ENCODE measurements at regions not wholly inside any gene's neighbourhood (a gene's known extent, or its start where the extent isn't known, plus 50 kb on each side); places are given as distances from the start of the nearest gene placed in this dataset.

GRCh38 chr12:131610181-131610580 lies 100.7 kb upstream of the SFSWAP start:
- DNase-seq (ENCODE audit: low read depth in 4 of 6, low spot score in 6 of 6), result no peak
- no peaks in the 10 kb centered on the region for H3K36me3 ChIP-seq (ENCODE audit: control insufficient read depth, insufficient read depth, low read length)
- H3K4me3 ChIP-seq (ENCODE audit: low read depth, low read length), result no peak overlapping the region
- no peaks in the 10 kb centered on the region for H3K27me3 ChIP-seq (ENCODE audit: control insufficient read depth, insufficient read depth, low read length)
- WGBS (ENCODE audit: insufficient coverage), result 88% methylated on average over 10 of the region's 10 CpGs
- no peak overlapping the region for H3K27ac ChIP-seq (ENCODE audit: low read depth, low read length)
- H3K9me3 ChIP-seq (ENCODE audit: control insufficient read depth, insufficient read depth, low read length), result no peaks in the 10 kb centered on the region
- peaks cover 16% of the 10 kb centered on the region for H3K4me1 ChIP-seq (ENCODE audit: control insufficient read depth, insufficient read depth, low read length)

DNA sequence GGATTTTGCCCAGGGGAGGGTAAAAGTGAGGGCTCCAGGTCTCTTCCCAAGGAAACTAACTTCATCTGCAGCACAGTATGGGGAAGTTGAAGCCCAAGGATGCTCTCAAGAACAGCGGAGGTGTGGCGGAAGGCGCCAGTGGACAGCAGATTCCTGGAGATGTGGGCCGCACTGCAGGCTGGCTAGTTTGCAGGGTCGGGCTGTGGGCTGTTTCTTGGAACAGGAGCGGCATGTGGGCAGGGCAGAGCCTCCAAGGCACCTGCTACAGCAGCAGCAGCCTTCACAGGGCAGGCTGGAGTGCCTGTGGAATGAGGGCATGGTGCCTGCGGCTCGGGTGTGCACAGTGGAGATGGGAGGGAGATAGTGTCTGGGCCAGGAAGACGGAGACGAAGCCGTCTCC lies 100.0 kb upstream of the SFSWAP start:
- no peaks in the 10 kb centered on the region for H3K9me3 ChIP-seq (ENCODE audit: control insufficient read depth, insufficient read depth, low read length)
- H3K36me3 ChIP-seq (ENCODE audit: control insufficient read depth, insufficient read depth, low read length), result no peaks in the 10 kb centered on the region
- no peak overlapping the region for H3K4me3 ChIP-seq (ENCODE audit: low read depth, low read length)
- no peaks in the 10 kb centered on the region for H3K27me3 ChIP-seq (ENCODE audit: control insufficient read depth, insufficient read depth, low read length)
- no peak overlapping the region for H3K27ac ChIP-seq (ENCODE audit: low read depth, low read length)
- peaks cover 23% of the 10 kb centered on the region for H3K4me1 ChIP-seq (ENCODE audit: control insufficient read depth, insufficient read depth, low read length)
- DNase-seq (ENCODE audit: low read depth in 4 of 6, low spot score in 6 of 6), result no peak
- WGBS (ENCODE audit: insufficient coverage), result 96% methylated on average over 6 of the region's 11 CpGs

GRCh38 chr12:131611416-131612091 lies 99.3 kb upstream of the SFSWAP start:
- WGBS (ENCODE audit: insufficient coverage), result 88% methylated on average over 22 of the region's 22 CpGs
- H3K27me3 ChIP-seq (ENCODE audit: control insufficient read depth, insufficient read depth, low read length), result no peaks in the 10 kb centered on the region
- H3K4me1 ChIP-seq (ENCODE audit: control insufficient read depth, insufficient read depth, low read length), result peaks cover 29% of the 10 kb centered on the region
- H3K27ac ChIP-seq (ENCODE audit: low read depth, low read length), result no peak overlapping the region
- no peak for DNase-seq (ENCODE audit: low read depth in 4 of 6, low spot score in 6 of 6)
- H3K4me3 ChIP-seq (ENCODE audit: low read depth, low read length), result no peak overlapping the region
- H3K9me3 ChIP-seq (ENCODE audit: control insufficient read depth, insufficient read depth, low read length), result no peaks in the 10 kb centered on the region
- H3K36me3 ChIP-seq (ENCODE audit: control insufficient read depth, insufficient read depth, low read length), result no peaks in the 10 kb centered on the region

DNA sequence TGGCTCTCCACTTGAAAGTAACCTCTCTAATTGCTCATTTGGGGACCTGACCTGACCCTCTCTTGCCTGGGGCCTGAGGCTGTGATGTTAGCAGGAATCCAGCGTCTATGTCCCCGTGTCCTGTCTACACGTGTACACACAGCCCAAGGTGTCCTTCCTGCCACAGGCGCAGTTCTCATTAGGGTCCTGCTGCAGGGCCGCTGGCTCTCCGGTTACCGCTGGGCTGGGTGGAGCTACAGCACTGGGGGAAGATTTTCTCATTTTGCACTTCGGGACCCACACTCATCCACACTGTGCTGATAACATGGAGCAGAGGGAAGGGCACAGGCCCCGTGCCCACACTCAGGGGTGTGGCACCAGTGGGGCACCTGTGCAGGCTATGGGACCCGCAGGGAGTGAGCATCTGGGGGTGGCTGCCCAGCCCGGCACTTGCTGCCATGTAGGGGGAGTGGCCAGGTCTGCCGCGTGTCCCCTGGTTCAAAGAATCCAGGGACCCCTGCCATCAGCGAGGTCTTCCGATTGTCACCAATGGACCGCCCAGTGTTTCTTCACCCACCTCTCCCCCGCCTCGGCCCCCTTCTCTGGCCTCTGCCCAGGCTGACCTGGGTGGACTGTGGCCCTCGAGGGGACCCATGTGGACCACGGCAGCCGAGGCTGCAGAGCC lies 98.7 kb upstream of the SFSWAP start:
- Histone ChIP-seq H3K27ac (ENCODE audit: low read depth, low read length) (no peak overlapping the region), H3K27me3 (ENCODE audit: control insufficient read depth, insufficient read depth, low read length) (no peaks in the 10 kb centered on the region)

GRCh38 chr12:131613186-131613585 lies 97.7 kb upstream of the SFSWAP start:
- WGBS (ENCODE audit: insufficient coverage), result 89% methylated on average over 11 of the region's 11 CpGs
- Histone ChIP-seq H3K9me3 (ENCODE audit: control insufficient read depth, insufficient read depth, low read length) (no peaks in the 10 kb centered on the region), H3K36me3 (ENCODE audit: control insufficient read depth, insufficient read depth, low read length) (no peaks in the 10 kb centered on the region), H3K4me3 (ENCODE audit: low read depth, low read length) (no peak overlapping the region), H3K27me3 (ENCODE audit: control insufficient read depth, insufficient read depth, low read length) (no peaks in the 10 kb centered on the region), H3K4me1 (ENCODE audit: control insufficient read depth, insufficient read depth, low read length) (peaks cover 41% of the 10 kb centered on the region), H3K27ac (ENCODE audit: low read depth, low read length) (no peak overlapping the region)
- DNase-seq (ENCODE audit: low read depth in 4 of 6, low spot score in 6 of 6), result no peak

More for the DNA sequence above, 98.7 kb upstream of the SFSWAP start:
- no peaks in the 10 kb centered on the region for H3K36me3 ChIP-seq (ENCODE audit: control insufficient read depth, insufficient read depth, low read length)
- peaks cover 32% of the 10 kb centered on the region for H3K4me1 ChIP-seq (ENCODE audit: control insufficient read depth, insufficient read depth, low read length)
- no peak overlapping the region for H3K4me3 ChIP-seq (ENCODE audit: low read depth, low read length)
- 87% methylated on average over 16 of the region's 21 CpGs for WGBS (ENCODE audit: insufficient coverage)
- DNase-seq (ENCODE audit: low read depth in 4 of 6, low spot score in 6 of 6), result no peak
- H3K9me3 ChIP-seq (ENCODE audit: control insufficient read depth, insufficient read depth, low read length), result no peaks in the 10 kb centered on the region

DNA sequence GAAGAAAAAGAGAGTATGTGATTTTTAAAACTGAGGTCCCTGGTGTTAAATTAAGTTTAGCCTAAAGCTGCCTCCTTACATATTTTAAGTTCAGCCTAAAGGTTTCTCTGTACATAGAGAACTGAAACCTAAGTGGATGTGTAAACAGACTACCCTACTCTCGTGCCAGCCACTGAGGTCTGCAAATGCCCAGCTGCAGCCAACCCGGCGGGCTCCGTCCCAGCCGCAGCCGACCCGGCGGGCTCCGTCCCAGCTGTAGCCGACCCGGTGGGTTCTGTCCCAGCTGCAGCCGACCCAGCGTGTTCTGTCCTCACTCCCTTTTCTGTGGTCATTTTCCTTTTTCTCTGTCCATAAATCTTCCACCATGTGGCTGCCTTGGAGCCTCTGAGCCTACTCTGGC lies 97.2 kb upstream of the SFSWAP start:
- 92% methylated on average over 13 of the region's 13 CpGs for whole genome bisulfite sequencing (ENCODE audit: insufficient coverage)
- H3K9me3 ChIP-seq (ENCODE audit: control insufficient read depth, insufficient read depth, low read length), result no peaks in the 10 kb centered on the region
- peaks cover 45% of the 10 kb centered on the region for H3K4me1 ChIP-seq (ENCODE audit: control insufficient read depth, insufficient read depth, low read length)
- DNase-seq (ENCODE audit: low read depth in 4 of 6, low spot score in 6 of 6), result no peak
- no peak overlapping the region for H3K4me3 ChIP-seq (ENCODE audit: low read depth, low read length)
- no peaks in the 10 kb centered on the region for H3K36me3 ChIP-seq (ENCODE audit: control insufficient read depth, insufficient read depth, low read length)
- H3K27ac ChIP-seq (ENCODE audit: low read depth, low read length), result no peak overlapping the region
- H3K27me3 ChIP-seq (ENCODE audit: control insufficient read depth, insufficient read depth, low read length), result no peaks in the 10 kb centered on the region

DNA sequence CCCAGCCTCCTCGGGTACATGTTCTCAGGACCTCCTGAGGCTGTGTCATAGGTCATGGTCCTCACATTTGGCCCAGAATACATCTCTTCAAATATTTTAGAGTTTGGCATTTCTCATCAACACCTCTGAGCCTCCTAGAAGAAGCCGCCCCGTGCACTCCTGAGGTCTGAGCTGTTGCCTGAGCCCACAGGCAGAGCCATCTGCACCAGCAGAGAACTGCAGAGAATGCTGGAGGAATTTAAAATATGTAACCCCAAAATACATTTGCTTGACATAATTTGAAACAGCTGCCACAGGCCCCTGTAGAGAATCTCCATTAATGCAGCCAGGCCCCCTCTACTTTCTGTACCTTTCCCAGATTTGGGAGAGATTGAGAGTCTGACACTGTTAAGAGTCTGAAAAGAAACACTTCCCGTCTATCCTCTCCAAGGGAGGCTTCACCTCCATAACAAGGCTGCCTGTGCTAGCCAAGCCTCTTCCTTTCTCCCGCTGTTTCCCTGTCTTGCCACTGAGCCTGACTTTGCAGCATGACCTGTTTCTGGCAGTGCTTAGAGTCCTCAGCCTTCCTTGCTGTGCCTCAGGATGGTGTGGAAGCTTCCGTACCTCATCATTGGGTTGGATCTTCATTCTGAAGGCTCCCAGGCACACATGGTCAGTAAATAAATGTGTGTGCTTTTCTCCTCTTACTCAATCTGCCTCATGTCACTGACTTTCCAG lies 95.4 kb upstream of the SFSWAP start:
- no peak overlapping the region for H3K4me3 ChIP-seq (ENCODE audit: low read depth, low read length)
- peaks cover 49% of the 10 kb centered on the region for H3K4me1 ChIP-seq (ENCODE audit: control insufficient read depth, insufficient read depth, low read length)
- DNase-seq (ENCODE audit: low read depth in 4 of 6, low spot score in 6 of 6), result peak in 1 of 6 donors; percentile 51
- no peaks in the 10 kb centered on the region for H3K27me3 ChIP-seq (ENCODE audit: control insufficient read depth, insufficient read depth, low read length)
- no peaks in the 10 kb centered on the region for H3K36me3 ChIP-seq (ENCODE audit: control insufficient read depth, insufficient read depth, low read length)
- 36% methylated on average over 2 of the region's 6 CpGs for WGBS (ENCODE audit: insufficient coverage)
- no peak overlapping the region for H3K27ac ChIP-seq (ENCODE audit: low read depth, low read length)
- H3K9me3 ChIP-seq (ENCODE audit: control insufficient read depth, insufficient read depth, low read length), result no peaks in the 10 kb centered on the region

GRCh38 chr12:131616043-131616700 lies 94.7 kb upstream of the SFSWAP start:
- peak in 1 of 6 donors; percentile 62 for DNase-seq (ENCODE audit: low read depth in 4 of 6, low spot score in 6 of 6)

GRCh38 chr12:131616738-131617137 lies 94.2 kb upstream of the SFSWAP start:
- Histone ChIP-seq H3K27ac (ENCODE audit: low read depth, low read length) (no peak overlapping the region), H3K4me1 (ENCODE audit: control insufficient read depth, insufficient read depth, low read length) (peaks cover 62% of the 10 kb centered on the region), H3K4me3 (ENCODE audit: low read depth, low read length) (no peak overlapping the region), H3K36me3 (ENCODE audit: control insufficient read depth, insufficient read depth, low read length) (no peaks in the 10 kb centered on the region), H3K9me3 (ENCODE audit: control insufficient read depth, insufficient read depth, low read length) (no peaks in the 10 kb centered on the region), H3K27me3 (ENCODE audit: control insufficient read depth, insufficient read depth, low read length) (no peaks in the 10 kb centered on the region)
- 79% methylated on average over 11 of the region's 11 CpGs for WGBS (ENCODE audit: insufficient coverage)
- no peak for DNase-seq (ENCODE audit: low read depth in 4 of 6, low spot score in 6 of 6)

More at GRCh38 chr12:131616043-131616700, 94.7 kb upstream of the SFSWAP start:
- Histone ChIP-seq H3K9me3 (ENCODE audit: control insufficient read depth, insufficient read depth, low read length) (no peaks in the 10 kb centered on the region), H3K27me3 (ENCODE audit: control insufficient read depth, insufficient read depth, low read length) (no peaks in the 10 kb centered on the region), H3K4me1 (ENCODE audit: control insufficient read depth, insufficient read depth, low read length) (peaks cover 56% of the 10 kb centered on the region), H3K4me3 (ENCODE audit: low read depth, low read length) (no peak overlapping the region), H3K36me3 (ENCODE audit: control insufficient read depth, insufficient read depth, low read length) (no peaks in the 10 kb centered on the region), H3K27ac (ENCODE audit: low read depth, low read length) (no peak overlapping the region)
- 27% methylated on average over 19 of the region's 19 CpGs for WGBS (ENCODE audit: insufficient coverage)
